HCEC 1CT (cell line): ENCODE measurements at regions not wholly inside any gene's neighbourhood (a gene's known extent, or its start where the extent isn't known, plus 50 kb on each side); places are given as distances from the start of the nearest gene placed in this dataset.

Experiments
- DNase-seq: peaks from one replicate; pipeline ENCODE4 v3.0.0-alpha.2; 2017

GRCh38 chr6:26295691-26296555 lies 69.1 kb upstream of the BTN3A2 start:
- DNase-seq, result peak; percentile 94

- no peak for DNase-seq
Observed at GRCh38 chr6:26296556-26296856, 68.5 kb upstream of the BTN3A2 start.

- peak; percentile 69 for DNase-seq
Observed at GRCh38 chr6:26296857-26297648, 67.9 kb upstream of the BTN3A2 start.

GRCh38 chr6:26299286-26300042 lies 65.5 kb upstream of the BTN3A2 start:
- DNase-seq, result peak; percentile 26

- DNase-seq, result no peak
Observed at GRCh38 chr6:26300043-26300331, 65.0 kb upstream of the BTN3A2 start.

GRCh38 chr6:26300359-26300758 lies 64.6 kb upstream of the BTN3A2 start:
- DNase-seq, result peak; percentile 25

- no peak for DNase-seq
Observed at GRCh38 chr6:26300828-26301227, 64.2 kb upstream of the BTN3A2 start.

- DNase-seq, result no peak
Observed at GRCh38 chr6:26301638-26302037, 63.4 kb upstream of the BTN3A2 start.

GRCh38 chr6:26302941-26303559 lies 61.9 kb upstream of the BTN3A2 start:
- DNase-seq, result no peak

- no peak for DNase-seq
Observed at GRCh38 chr6:26304213-26304796, 60.7 kb upstream of the BTN3A2 start.

- peak; percentile 89 for DNase-seq
Observed at GRCh38 chr6:26304797-26305640, 60.0 kb upstream of the BTN3A2 start.

- DNase-seq, result no peak
Observed at GRCh38 chr6:26305641-26305969, 59.4 kb upstream of the BTN3A2 start.

- no peak for DNase-seq
Observed at GRCh38 chr6:26306232-26306631, 58.8 kb upstream of the BTN3A2 start.

- no peak for DNase-seq
Observed at GRCh38 chr6:26307850-26308249, 57.1 kb upstream of the BTN3A2 start.

- peak; percentile 96 for DNase-seq
Observed at GRCh38 chr6:26309731-26310142, 55.3 kb upstream of the BTN3A2 start.

GRCh38 chr6:26311012-26311384 lies 54.0 kb upstream of the BTN3A2 start:
- DNase-seq, result peak; percentile 74

- DNase-seq, result peak; percentile 74
Observed at GRCh38 chr6:26311385-26312095, 53.5 kb upstream of the BTN3A2 start.

GRCh38 chr6:26312096-26312463 lies 52.9 kb upstream of the BTN3A2 start:
- peak; percentile 29 for DNase-seq

GRCh38 chr6:26312501-26313397 lies 52.2 kb upstream of the BTN3A2 start:
- peak; percentile 92 for DNase-seq
